ENCODE measurements at regions not wholly inside any gene's neighbourhood (a gene's known extent, or its start where the extent isn't known, plus 50 kb on each side); places are given as distances from the start of the nearest gene placed in this dataset.

GRCh38 chr9:107919263-107919662 lies 429.7 kb upstream of the KLF4 start:
- Histone ChIP-seq H3K36me3 (ENCODE audit: control insufficient read depth, insufficient read depth, low read length) (no peaks in the 10 kb centered on the region), H4K20me1 (ENCODE audit: insufficient read depth, low read length) (no peaks in the 10 kb centered on the region), H3K56ac (ENCODE audit: extremely low read depth, insufficient read depth, low read length) (no peak overlapping the region), H2BK20ac (ENCODE audit: low read depth, low read length) (no peak overlapping the region), H4K91ac (ENCODE audit: insufficient read depth, low read depth, low read length) (no peak overlapping the region), H2BK120ac (ENCODE audit: low read depth, low read length) (no peak overlapping the region), H3K4me2 (ENCODE audit: low read depth, low read length) (no peak overlapping the region), H2AK9ac (replicated peaks; ENCODE audit: low read depth, low read length, poor library complexity) (no peak overlapping the region), H2BK5ac (ENCODE audit: low read depth, low read length, poor library complexity, severe bottlenecking) (no peak overlapping the region), H3K9me3 (ENCODE audit: control insufficient read depth, insufficient read depth, low read length) (no peaks in the 10 kb centered on the region), H3K4me3 (ENCODE audit: insufficient read depth, low read depth, low read length) (no peak overlapping the region), H4K8ac (ENCODE audit: low read depth in 2 of 2, low read length in 2 of 2) (no peak overlapping the region), H3K4me1 (ENCODE audit: control insufficient read depth, insufficient read depth, low read length) (no peaks in the 10 kb centered on the region; the same call in 1 of the 2 replicates), H3K18ac (ENCODE audit: low read depth, low read length) (no peak overlapping the region; the same call in 1 of the 2 replicates), H2AFZ (replicated peaks; ENCODE audit: low read length, poor library complexity) (no peak overlapping the region), H3K27me3 (ENCODE audit: control insufficient read depth, insufficient read depth, low read length) (no peaks in the 10 kb centered on the region; the same call in 1 of the 2 replicates), H3K9me1 (ENCODE audit: insufficient read depth, low read length) (no peaks in the 10 kb centered on the region), H4K5ac (ENCODE audit: low read depth, low read length) (no peak overlapping the region), H2AK5ac (ENCODE audit: low read depth, low read length) (no peak overlapping the region), H3K27ac (ENCODE audit: insufficient read depth, low read length) (no peak overlapping the region), H3K23ac (ENCODE audit: low read depth, low read length) (no peak overlapping the region), H3K4ac (ENCODE audit: low read depth, low read length) (no peak overlapping the region), H3K9ac (ENCODE audit: low read depth, low read length) (no peak overlapping the region), H2BK15ac (ENCODE audit: low read depth, low read length) (no peak overlapping the region), H3K14ac (replicated peaks; ENCODE audit: low read depth, low read length) (no peak overlapping the region), H3K79me1 (ENCODE audit: low read depth in 1 of 2, low read length in 2 of 2) (no peaks in the 10 kb centered on the region)
- CTCF ChIA-PET, result no interaction called here
- no peak for ATAC-seq (ENCODE audit: low read depth)
- no CpG with 5 or more reads among the region's 6 CpGs for WGBS, 2 experiments (ENCODE audit: extremely low coverage in 2 of 2, insufficient read length in 1 of 2)
- no TSS peak for BruUV-seq (replicated peaks)
- intact Hi-C loops (cut with micrococcal nuclease) (no loop called here), dilution Hi-C loops (cut with HindIII; ENCODE audit: low sequenced_read_pairs, unreplicated experiment) (no loop called here), in situ Hi-C loops (cut with MboI; ENCODE audit: low sequenced_read_pairs) (no loop called here)
- POLR2A ChIA-PET (ENCODE audit: unreplicated experiment), result no interaction called here
- no peak for DNase-seq
- no peak for TF ChIP-seq RFX5 (IDR thresholded peaks at IDR 0.05; ENCODE audit: low read depth, low read length)
- TF ChIP-seq CTCF (conservative IDR thresholded peaks at IDR 0.05; ENCODE audit: low read depth, low read length), result no peak
- no peak for TF ChIP-seq MAFK (IDR thresholded peaks at IDR 0.05; ENCODE audit: low read depth, low read length)
- TF ChIP-seq USF2 (IDR thresholded peaks at IDR 0.05; ENCODE audit: low read depth, low read length), result no peak
- no peak for TF ChIP-seq CHD1 (IDR thresholded peaks at IDR 0.05; ENCODE audit: low read depth, low read length)
- no peak for TF ChIP-seq CEBPB (IDR thresholded peaks at IDR 0.05; ENCODE audit: low read depth, low read length)
- TF ChIP-seq MXI1 (IDR thresholded peaks at IDR 0.05; ENCODE audit: borderline replicate concordance, low read depth, low read length), result no peak
- no peak for TF ChIP-seq MAZ (IDR thresholded peaks at IDR 0.05; ENCODE audit: borderline replicate concordance, low read depth, low read length)
- TF ChIP-seq NFE2L2 (IDR thresholded peaks at IDR 0.05; ENCODE audit: low read depth, low read length), result no peak
- TF ChIP-seq RAD21 (IDR thresholded peaks at IDR 0.05; ENCODE audit: low read length), result no peak
- TF ChIP-seq FOS (IDR thresholded peaks at IDR 0.05; ENCODE audit: low read depth, low read length), result no peak
- TF ChIP-seq BHLHE40 (IDR thresholded peaks at IDR 0.05; ENCODE audit: low read depth, low read length), result no peak
- TF ChIP-seq POLR2A (IDR thresholded peaks at IDR 0.05; ENCODE audit: low read depth, low read length), result no peak
